ENCODE measurements at regions not wholly inside any gene's neighbourhood (a gene's known extent, or its start where the extent isn't known, plus 50 kb on each side); places are given as distances from the start of the nearest gene placed in this dataset.

- TF ChIP-seq, protein P1, sequence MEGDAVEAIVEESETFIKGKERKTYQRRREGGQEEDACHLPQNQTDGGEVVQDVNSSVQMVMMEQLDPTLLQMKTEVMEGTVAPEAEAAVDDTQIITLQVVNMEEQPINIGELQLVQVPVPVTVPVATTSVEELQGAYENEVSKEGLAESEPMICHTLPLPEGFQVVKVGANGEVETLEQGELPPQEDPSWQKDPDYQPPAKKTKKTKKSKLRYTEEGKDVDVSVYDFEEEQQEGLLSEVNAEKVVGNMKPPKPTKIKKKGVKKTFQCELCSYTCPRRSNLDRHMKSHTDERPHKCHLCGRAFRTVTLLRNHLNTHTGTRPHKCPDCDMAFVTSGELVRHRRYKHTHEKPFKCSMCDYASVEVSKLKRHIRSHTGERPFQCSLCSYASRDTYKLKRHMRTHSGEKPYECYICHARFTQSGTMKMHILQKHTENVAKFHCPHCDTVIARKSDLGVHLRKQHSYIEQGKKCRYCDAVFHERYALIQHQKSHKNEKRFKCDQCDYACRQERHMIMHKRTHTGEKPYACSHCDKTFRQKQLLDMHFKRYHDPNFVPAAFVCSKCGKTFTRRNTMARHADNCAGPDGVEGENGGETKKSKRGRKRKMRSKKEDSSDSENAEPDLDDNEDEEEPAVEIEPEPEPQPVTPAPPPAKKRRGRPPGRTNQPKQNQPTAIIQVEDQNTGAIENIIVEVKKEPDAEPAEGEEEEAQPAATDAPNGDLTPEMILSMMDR (conservative IDR thresholded peaks at IDR 0.05; ENCODE audit: control insufficient read depth, insufficient read depth, low read depth, low read length): no peak
- no peak overlapping the region for H3K4me3 ChIP-seq (ENCODE audit: control insufficient read depth, low read depth, low read length)
- DNase-seq (ENCODE audit: low read depth): no peak
Measured at GRCh38 chr15:39207532-39208115, 373.3 kb upstream of the THBS1 start.

DNA sequence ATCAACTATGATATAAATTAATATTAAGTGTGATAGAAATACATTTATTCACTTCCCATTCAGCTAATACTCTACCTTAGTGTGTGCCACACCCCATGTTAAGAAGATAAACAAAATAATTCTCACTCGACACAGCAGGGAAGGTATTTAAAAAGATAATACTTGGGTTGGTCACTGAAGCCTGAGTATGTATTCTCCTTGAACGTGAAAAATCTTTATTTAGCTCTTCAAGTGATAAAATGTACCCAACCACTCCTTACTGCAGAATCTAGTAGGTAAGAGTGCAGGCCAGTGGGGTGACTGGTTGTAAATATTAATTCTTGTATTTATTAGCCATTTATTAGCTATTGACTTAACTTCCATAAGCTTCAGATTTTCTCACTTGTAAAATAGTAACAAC lies 372.7 kb upstream of the THBS1 start:
- H3K4me3 ChIP-seq (ENCODE audit: control insufficient read depth, low read depth, low read length): no peak overlapping the region
- no peak for DNase-seq (ENCODE audit: low read depth)
- TF ChIP-seq, protein P1 (conservative IDR thresholded peaks at IDR 0.05; ENCODE audit: control insufficient read depth, insufficient read depth, low read depth, low read length): no peak

DNA sequence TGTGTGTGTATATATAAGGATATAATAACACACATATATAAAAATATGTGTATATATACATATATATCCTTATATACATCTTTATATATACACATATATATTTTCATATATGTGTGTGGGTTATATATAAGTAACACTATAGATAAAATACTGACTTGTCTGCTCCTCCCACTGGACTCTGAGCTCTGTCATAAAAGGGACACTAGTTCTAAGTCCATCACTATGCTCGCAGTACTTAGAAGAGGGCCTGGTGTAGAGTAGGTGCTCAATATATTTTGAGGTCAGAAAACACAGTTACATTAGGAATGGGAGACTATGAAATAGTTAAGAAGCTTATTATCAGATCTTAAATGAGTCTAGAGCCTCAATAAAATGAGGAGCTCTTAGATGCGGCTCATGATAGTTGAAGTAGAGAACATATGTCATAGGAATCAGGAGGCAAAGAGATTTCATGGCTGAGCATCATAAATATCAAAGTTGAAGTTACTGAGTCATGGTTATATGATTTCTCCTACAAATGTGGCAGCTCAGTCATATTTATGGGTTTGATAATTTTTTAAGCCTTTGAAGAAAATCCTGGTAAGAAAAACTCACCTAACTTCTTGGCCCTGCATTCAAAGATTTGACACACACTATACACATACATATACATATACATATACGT lies 371.2 kb upstream of the THBS1 start:
- DNase-seq (ENCODE audit: low read depth): no peak
- no peak overlapping the region for H3K4me3 ChIP-seq (ENCODE audit: control insufficient read depth, low read depth, low read length)
- TF ChIP-seq, protein P1 (conservative IDR thresholded peaks at IDR 0.05; ENCODE audit: control insufficient read depth, insufficient read depth, low read depth, low read length): no peak

DNA sequence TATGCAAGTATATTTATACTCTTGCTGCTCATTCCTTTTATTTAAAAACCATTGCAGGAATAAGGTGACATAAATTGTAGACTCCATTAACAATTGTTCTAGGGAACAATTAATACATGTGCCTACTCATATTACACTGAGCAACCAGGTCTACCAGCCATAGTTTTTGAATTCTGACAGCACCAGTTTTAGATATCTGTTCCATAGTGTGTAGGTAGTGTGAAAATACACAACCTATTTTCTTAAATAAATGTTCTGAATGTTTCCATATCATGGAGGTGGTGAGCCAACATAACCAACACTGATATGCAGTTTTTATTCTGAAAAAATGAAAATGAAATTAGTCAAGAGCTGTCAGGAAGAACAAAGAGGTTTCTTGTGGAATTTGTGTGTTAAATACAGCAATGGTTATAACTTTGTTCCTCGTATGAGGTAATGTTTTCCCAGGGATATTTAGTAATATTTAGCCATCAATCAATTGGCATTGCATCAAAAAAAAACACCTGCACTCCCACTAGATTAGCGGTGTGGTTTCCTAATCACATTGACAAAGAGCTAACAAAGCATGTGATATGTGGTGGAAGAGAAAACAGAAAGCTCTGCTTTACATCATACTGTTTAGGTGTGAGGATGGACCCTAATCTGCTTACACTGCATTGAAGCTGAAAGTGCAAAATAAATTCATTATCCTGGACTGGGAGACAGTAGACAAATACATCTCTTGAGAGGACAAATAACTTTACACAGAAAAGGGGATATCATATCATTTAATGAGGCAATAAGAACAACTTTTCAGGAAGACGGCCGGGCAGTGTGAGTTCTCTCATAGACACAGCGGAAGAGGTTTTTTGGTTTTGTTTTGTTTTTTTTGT lies 369.5 kb upstream of the THBS1 start:
- TF ChIP-seq, protein P1 (conservative IDR thresholded peaks at IDR 0.05; ENCODE audit: control insufficient read depth, insufficient read depth, low read depth, low read length): no peak
- DNase-seq (ENCODE audit: low read depth): no peak
- no peak overlapping the region for H3K4me3 ChIP-seq (ENCODE audit: control insufficient read depth, low read depth, low read length)

GRCh38 chr15:39213385-39213840 lies 367.5 kb upstream of the THBS1 start:
- TF ChIP-seq, protein P1 (conservative IDR thresholded peaks at IDR 0.05; ENCODE audit: control insufficient read depth, insufficient read depth, low read depth, low read length): no peak
- no peak overlapping the region for H3K4me3 ChIP-seq (ENCODE audit: control insufficient read depth, low read depth, low read length)
- peak; percentile 86 for DNase-seq (ENCODE audit: low read depth)

GRCh38 chr15:39215015-39215414 lies 365.9 kb upstream of the THBS1 start:
- TF ChIP-seq, protein P1 (conservative IDR thresholded peaks at IDR 0.05; ENCODE audit: control insufficient read depth, insufficient read depth, low read depth, low read length): no peak
- peak; percentile 49 for DNase-seq (ENCODE audit: low read depth)

More at GRCh38 chr15:39215015-39215414, 365.9 kb upstream of the THBS1 start:
- no peak overlapping the region for H3K4me3 ChIP-seq (ENCODE audit: control insufficient read depth, low read depth, low read length)
